ENCODE measurements at regions not wholly inside any gene's neighbourhood (a gene's known extent, or its start where the extent isn't known, plus 50 kb on each side); places are given as distances from the start of the nearest gene placed in this dataset.

- Histone ChIP-seq H3K4me3 (no peak overlapping the region), H3K27me3 (no peaks in the 10 kb centered on the region), H3K9me3 (no peaks in the 10 kb centered on the region), H3K36me3 (no peaks in the 10 kb centered on the region), H3K27ac (peak overlapping the region in 1 of 4 donors; percentile 13), H3K4me1 (peaks cover 0 to 30% (median 17%) of the 10 kb centered on the region in 4 donors)
- TF ChIP-seq POLR2A (IDR thresholded peaks at IDR 0.05): no peak
- TF ChIP-seq EP300 (IDR thresholded peaks at IDR 0.05): no peak
- TF ChIP-seq POLR2AphosphoS5 (IDR thresholded peaks at IDR 0.05): no peak
- TF ChIP-seq, protein P1, sequence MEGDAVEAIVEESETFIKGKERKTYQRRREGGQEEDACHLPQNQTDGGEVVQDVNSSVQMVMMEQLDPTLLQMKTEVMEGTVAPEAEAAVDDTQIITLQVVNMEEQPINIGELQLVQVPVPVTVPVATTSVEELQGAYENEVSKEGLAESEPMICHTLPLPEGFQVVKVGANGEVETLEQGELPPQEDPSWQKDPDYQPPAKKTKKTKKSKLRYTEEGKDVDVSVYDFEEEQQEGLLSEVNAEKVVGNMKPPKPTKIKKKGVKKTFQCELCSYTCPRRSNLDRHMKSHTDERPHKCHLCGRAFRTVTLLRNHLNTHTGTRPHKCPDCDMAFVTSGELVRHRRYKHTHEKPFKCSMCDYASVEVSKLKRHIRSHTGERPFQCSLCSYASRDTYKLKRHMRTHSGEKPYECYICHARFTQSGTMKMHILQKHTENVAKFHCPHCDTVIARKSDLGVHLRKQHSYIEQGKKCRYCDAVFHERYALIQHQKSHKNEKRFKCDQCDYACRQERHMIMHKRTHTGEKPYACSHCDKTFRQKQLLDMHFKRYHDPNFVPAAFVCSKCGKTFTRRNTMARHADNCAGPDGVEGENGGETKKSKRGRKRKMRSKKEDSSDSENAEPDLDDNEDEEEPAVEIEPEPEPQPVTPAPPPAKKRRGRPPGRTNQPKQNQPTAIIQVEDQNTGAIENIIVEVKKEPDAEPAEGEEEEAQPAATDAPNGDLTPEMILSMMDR (IDR thresholded peaks at IDR 0.05): no peak
- 97 to 98% methylated on average over 2 of the region's 2 CpGs for WGBS, 2 donors
- no peak for DNase-seq
- intact Hi-C loops (cut with DNase I): no loop called here
These were observed 101.2 kb upstream of the TRIB2 start for GRCh38 chr2:12615509-12615908.

DNA sequence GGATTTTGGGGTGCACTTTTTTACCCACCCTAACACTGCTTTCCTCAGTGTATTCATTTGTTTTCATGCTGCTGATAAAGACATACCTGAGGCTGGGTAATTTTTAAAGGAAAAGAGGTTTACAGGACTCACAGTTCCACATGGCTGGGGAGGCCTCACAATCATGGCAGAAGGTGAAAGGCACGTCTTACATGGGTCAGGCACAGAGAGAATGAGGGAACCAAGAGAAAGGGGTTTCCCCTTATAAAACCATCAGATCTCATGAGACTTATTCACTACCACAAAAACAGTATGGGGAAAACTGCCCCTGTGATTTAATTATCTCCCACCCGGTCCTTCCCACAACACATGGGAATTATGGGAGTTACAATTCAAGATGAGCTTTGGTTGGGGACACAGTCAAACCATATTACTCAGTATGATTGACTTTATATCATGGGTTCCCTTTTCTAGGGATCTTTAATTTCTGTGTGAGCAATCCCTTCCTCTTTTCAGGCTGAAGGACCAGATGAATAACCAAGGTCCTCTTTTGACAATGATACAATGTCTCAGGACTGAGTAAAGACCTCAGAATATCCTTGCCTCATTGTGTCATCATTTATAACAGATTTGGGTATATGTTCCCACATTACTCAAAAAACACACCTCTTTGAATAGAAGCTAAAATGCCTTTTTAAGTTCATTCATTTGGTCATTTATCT, 100.1 kb upstream of the TRIB2 start:
- no peak for DNase-seq
- Histone ChIP-seq H3K9me3 (no peaks in the 10 kb centered on the region), H3K27ac (peak overlapping the region in 2 of 4 donors; percentile 18 to 32), H3K27me3 (no peaks in the 10 kb centered on the region), H3K4me3 (no peak overlapping the region), H3K4me1 (peaks cover 0 to 30% (median 17%) of the 10 kb centered on the region in 4 donors), H3K36me3 (no peaks in the 10 kb centered on the region)
- intact Hi-C loops (cut with DNase I): no loop called here
- TF ChIP-seq POLR2A (IDR thresholded peaks at IDR 0.05): no peak
- TF ChIP-seq, protein P1 (IDR thresholded peaks at IDR 0.05): no peak
- TF ChIP-seq POLR2AphosphoS5 (IDR thresholded peaks at IDR 0.05): no peak
- TF ChIP-seq EP300 (IDR thresholded peaks at IDR 0.05): no peak
- 73 to 88% methylated on average over 2 of the region's 2 CpGs for WGBS, 2 donors

GRCh38 chr2:12617366-12617765, 99.4 kb upstream of the TRIB2 start:
- Histone ChIP-seq H3K36me3 (no peaks in the 10 kb centered on the region), H3K9me3 (no peaks in the 10 kb centered on the region), H3K27me3 (no peaks in the 10 kb centered on the region), H3K4me1 (peaks cover 0 to 30% (median 17%) of the 10 kb centered on the region in 4 donors), H3K27ac (peak overlapping the region in 2 of 4 donors; percentile 32 to 42), H3K4me3 (no peak overlapping the region)
- WGBS, 2 donors: 74 to 76% methylated on average over 3 of the region's 3 CpGs
- TF ChIP-seq, protein P1 (IDR thresholded peaks at IDR 0.05): no peak
- no peak for TF ChIP-seq EP300 (IDR thresholded peaks at IDR 0.05)
- DNase-seq: no peak
- intact Hi-C loops (cut with DNase I): no loop called here

DNA sequence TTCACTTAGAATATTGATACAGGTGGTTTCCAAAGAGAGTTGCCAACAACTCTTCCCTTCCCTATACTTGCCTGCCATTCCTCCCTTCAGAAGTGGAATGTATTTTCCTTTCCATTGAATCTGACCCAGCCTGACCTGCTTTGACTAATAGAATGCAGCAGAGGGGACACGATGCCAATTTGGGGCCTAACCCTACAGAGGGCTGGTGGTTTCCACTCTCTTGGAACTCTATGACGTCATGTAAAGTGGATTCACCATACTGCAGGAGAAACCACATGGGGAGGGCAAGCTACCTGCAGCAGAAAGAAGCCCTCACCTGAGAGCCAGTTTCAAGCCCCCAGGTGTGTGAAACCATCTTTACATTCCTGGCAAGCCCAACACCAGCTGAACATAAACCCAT, 98.9 kb upstream of the TRIB2 start:
- no peaks in the 10 kb centered on the region for H3K27me3 ChIP-seq
- DNase-seq: no peak
- H3K4me1 ChIP-seq: peaks cover 0 to 30% (median 17%) of the 10 kb centered on the region in 4 donors
- no peak overlapping the region for H3K4me3 ChIP-seq
- intact Hi-C loops (cut with DNase I): no loop called here
- no peaks in the 10 kb centered on the region for H3K9me3 ChIP-seq
- WGBS, 2 donors: 83 to 84% methylated on average over 2 of the region's 2 CpGs
- H3K36me3 ChIP-seq: no peaks in the 10 kb centered on the region
- TF ChIP-seq, protein P1 (IDR thresholded peaks at IDR 0.05): no peak
- TF ChIP-seq POLR2A (IDR thresholded peaks at IDR 0.05): no peak
- no peak for TF ChIP-seq EP300 (IDR thresholded peaks at IDR 0.05)
- TF ChIP-seq POLR2AphosphoS5 (IDR thresholded peaks at IDR 0.05): no peak
- H3K27ac ChIP-seq: peak overlapping the region in 2 of 4 donors; percentile 32 to 42

GRCh38 chr2:12618576-12618975, 98.2 kb upstream of the TRIB2 start:
- TF ChIP-seq EP300 (IDR thresholded peaks at IDR 0.05) (no peak), POLR2AphosphoS5 (IDR thresholded peaks at IDR 0.05) (no peak), POLR2A (IDR thresholded peaks at IDR 0.05) (no peak)
- TF ChIP-seq, protein P1 (IDR thresholded peaks at IDR 0.05): no peak
- Histone ChIP-seq H3K4me1 (peaks cover 0 to 30% (median 17%) of the 10 kb centered on the region in 4 donors), H3K4me3 (no peak overlapping the region), H3K27me3 (no peaks in the 10 kb centered on the region), H3K27ac (no peak overlapping the region), H3K9me3 (no peaks in the 10 kb centered on the region), H3K36me3 (no peaks in the 10 kb centered on the region)
- DNase-seq: no peak
- intact Hi-C loops (cut with DNase I): no loop called here
